ENCODE measurements at regions not wholly inside any gene's neighbourhood (a gene's known extent, or its start where the extent isn't known, plus 50 kb on each side); places are given as distances from the start of the nearest gene placed in this dataset.

DNA sequence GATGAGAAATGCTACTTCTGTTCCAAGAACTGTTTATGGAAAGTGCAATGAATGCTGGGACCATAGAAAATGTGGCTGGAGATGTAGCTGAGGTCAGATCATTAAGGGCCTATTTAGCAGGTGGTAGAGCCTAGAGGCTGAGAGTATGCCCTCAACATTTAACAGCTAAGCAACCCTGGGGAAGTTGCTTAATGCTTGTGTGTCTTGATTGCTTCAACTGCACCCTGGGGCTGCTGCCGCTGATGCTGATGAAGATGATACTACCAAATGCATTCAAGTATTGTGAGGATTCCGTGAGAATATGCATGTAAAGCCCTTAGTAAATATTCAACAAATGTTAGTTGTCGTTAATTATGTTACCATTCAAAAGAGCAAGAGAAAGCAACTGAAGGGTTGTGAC lies 273.2 kb downstream of the BCL11A start:
- no peaks in the 10 kb centered on the region for H3K36me3 ChIP-seq (ENCODE audit: control insufficient read depth, insufficient read depth, low read length)
- H3K27me3 ChIP-seq (ENCODE audit: control insufficient read depth, insufficient read depth, low read length) = no peaks in the 10 kb centered on the region
- ChIA-PET POLR2A (no interaction called here), CTCF (no interaction called here)
- DNase-seq (ENCODE audit: low read depth, low spot score) (no peak), ATAC-seq (no peak)
- TF ChIP-seq, protein P1, sequence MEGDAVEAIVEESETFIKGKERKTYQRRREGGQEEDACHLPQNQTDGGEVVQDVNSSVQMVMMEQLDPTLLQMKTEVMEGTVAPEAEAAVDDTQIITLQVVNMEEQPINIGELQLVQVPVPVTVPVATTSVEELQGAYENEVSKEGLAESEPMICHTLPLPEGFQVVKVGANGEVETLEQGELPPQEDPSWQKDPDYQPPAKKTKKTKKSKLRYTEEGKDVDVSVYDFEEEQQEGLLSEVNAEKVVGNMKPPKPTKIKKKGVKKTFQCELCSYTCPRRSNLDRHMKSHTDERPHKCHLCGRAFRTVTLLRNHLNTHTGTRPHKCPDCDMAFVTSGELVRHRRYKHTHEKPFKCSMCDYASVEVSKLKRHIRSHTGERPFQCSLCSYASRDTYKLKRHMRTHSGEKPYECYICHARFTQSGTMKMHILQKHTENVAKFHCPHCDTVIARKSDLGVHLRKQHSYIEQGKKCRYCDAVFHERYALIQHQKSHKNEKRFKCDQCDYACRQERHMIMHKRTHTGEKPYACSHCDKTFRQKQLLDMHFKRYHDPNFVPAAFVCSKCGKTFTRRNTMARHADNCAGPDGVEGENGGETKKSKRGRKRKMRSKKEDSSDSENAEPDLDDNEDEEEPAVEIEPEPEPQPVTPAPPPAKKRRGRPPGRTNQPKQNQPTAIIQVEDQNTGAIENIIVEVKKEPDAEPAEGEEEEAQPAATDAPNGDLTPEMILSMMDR (IDR thresholded peaks at IDR 0.05) = no peak
- TF ChIP-seq TCF7L2 (IDR thresholded peaks at IDR 0.05; ENCODE audit: low read depth, low read length) (no peak), POLR2AphosphoS5 (IDR thresholded peaks at IDR 0.05; ENCODE audit: low read depth, low read length) (no peak), SIN3A (IDR thresholded peaks at IDR 0.05; ENCODE audit: borderline replicate concordance, insufficient read depth, low read depth, low read length) (no peak)
- TF ChIP-seq, protein P2, sequence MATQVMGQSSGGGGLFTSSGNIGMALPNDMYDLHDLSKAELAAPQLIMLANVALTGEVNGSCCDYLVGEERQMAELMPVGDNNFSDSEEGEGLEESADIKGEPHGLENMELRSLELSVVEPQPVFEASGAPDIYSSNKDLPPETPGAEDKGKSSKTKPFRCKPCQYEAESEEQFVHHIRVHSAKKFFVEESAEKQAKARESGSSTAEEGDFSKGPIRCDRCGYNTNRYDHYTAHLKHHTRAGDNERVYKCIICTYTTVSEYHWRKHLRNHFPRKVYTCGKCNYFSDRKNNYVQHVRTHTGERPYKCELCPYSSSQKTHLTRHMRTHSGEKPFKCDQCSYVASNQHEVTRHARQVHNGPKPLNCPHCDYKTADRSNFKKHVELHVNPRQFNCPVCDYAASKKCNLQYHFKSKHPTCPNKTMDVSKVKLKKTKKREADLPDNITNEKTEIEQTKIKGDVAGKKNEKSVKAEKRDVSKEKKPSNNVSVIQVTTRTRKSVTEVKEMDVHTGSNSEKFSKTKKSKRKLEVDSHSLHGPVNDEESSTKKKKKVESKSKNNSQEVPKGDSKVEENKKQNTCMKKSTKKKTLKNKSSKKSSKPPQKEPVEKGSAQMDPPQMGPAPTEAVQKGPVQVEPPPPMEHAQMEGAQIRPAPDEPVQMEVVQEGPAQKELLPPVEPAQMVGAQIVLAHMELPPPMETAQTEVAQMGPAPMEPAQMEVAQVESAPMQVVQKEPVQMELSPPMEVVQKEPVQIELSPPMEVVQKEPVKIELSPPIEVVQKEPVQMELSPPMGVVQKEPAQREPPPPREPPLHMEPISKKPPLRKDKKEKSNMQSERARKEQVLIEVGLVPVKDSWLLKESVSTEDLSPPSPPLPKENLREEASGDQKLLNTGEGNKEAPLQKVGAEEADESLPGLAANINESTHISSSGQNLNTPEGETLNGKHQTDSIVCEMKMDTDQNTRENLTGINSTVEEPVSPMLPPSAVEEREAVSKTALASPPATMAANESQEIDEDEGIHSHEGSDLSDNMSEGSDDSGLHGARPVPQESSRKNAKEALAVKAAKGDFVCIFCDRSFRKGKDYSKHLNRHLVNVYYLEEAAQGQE (IDR thresholded peaks at IDR 0.05; ENCODE audit: insufficient read depth in 1 of 2, low read depth in 2 of 2, low read length in 1 of 2) = no peak
- no peaks in the 10 kb centered on the region for H3K4me1 ChIP-seq (ENCODE audit: control insufficient read depth, insufficient read depth, low read length)
- no peak overlapping the region for H3K4me3 ChIP-seq (ENCODE audit: low read depth in 2 of 2, low read length in 2 of 2)
- in situ Hi-C loops (cut with HindIII; ENCODE audit: low pct_unique_long_range_greater_than_20kb, low sequenced_read_pairs) = no loop called here
- intact Hi-C loops (cut with micrococcal nuclease; ENCODE audit: unreplicated experiment) = no loop called here
- BruUV-seq (replicated peaks) = no TSS peak
- no peak overlapping the region for H3K27ac ChIP-seq (ENCODE audit: low read length)
- H3K9me3 ChIP-seq (ENCODE audit: control insufficient read depth, insufficient read depth, low read depth, low read length) = no peaks in the 10 kb centered on the region

DNA sequence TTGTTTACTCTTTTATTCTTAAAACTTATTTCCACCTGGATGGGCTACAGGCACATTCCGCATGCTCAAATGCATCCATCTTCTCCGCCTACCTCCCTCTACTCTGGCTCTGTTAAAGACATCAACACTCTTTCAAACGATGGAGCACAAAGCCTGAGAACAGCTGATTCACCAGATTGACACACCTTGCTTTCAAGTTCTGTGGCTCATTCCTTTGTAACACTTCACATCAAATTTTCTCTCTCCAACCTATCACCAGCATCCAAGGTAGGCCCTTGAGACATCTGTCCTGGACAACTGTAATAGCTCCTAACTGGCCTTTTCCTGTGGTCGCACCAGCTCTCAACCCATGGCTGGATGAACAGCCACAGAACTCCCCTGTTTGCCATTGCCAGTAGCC lies 274.5 kb downstream of the BCL11A start:
- intact Hi-C loops (cut with micrococcal nuclease; ENCODE audit: unreplicated experiment) (no loop called here), in situ Hi-C loops (cut with HindIII; ENCODE audit: low pct_unique_long_range_greater_than_20kb, low sequenced_read_pairs) (no loop called here)
- H3K36me3 ChIP-seq (ENCODE audit: control insufficient read depth, insufficient read depth, low read length) = no peaks in the 10 kb centered on the region
- CTCF ChIA-PET = no interaction called here
- H3K27me3 ChIP-seq (ENCODE audit: control insufficient read depth, insufficient read depth, low read length) = no peaks in the 10 kb centered on the region
- no peak overlapping the region for H3K4me3 ChIP-seq (ENCODE audit: low read depth in 2 of 2, low read length in 2 of 2)
- TF ChIP-seq POLR2AphosphoS5 (IDR thresholded peaks at IDR 0.05; ENCODE audit: low read depth, low read length) (no peak), SIN3A (IDR thresholded peaks at IDR 0.05; ENCODE audit: borderline replicate concordance, insufficient read depth, low read depth, low read length) (no peak), TCF7L2 (IDR thresholded peaks at IDR 0.05; ENCODE audit: low read depth, low read length) (no peak)
- TF ChIP-seq, protein P2 (IDR thresholded peaks at IDR 0.05; ENCODE audit: insufficient read depth in 1 of 2, low read depth in 2 of 2, low read length in 1 of 2) = no peak
- TF ChIP-seq, protein P1 (IDR thresholded peaks at IDR 0.05) = no peak
- no peak overlapping the region for H3K27ac ChIP-seq (ENCODE audit: low read length)
- POLR2A ChIA-PET = no interaction called here
- H3K4me1 ChIP-seq (ENCODE audit: control insufficient read depth, insufficient read depth, low read length) = no peaks in the 10 kb centered on the region
- no peaks in the 10 kb centered on the region for H3K9me3 ChIP-seq (ENCODE audit: control insufficient read depth, insufficient read depth, low read depth, low read length)
- DNase-seq (ENCODE audit: low read depth, low spot score) (no peak), ATAC-seq (no peak)
- BruUV-seq (replicated peaks) = no TSS peak
